Activated CD8-positive, alpha-beta T cell treated with anti-CD3 and anti-CD28 coated beads, Interleukin-2, amount 10 ng/mL, durations not matched to agents 7 days and 5 days (primary cell): ENCODE measurements at regions not wholly inside any gene's neighbourhood (a gene's known extent, or its start where the extent isn't known, plus 50 kb on each side); places are given as distances from the start of the nearest gene placed in this dataset.
"Not testable (repeated sequence)": the region's sequence is repeated elsewhere in the genome, so short reads cannot be mapped to it uniquely, and the experiment has no call there.

Experiments
- ATAC-seq: fragments of 150-1000 bp; cut with Tn5 transposase; one replicate; pipeline ENCODE4 v1.10.0; 2021; ENCODE audit warnings: moderate library complexity
- CTCF ChIA-PET: fragments of 350-600 bp; sonication (Branson Sonifier 250); formaldehyde crosslinking; loops from one replicate; lab custom pipeline; 2021; ENCODE audit warnings: antibody characterized with exemption; lab: Charles Lee
- POLR2A ChIA-PET: fragments of 350-600 bp; sonication (Branson Sonifier 250); formaldehyde crosslinking; loops from one replicate; lab custom pipeline; 2021; ENCODE audit warnings: antibody characterized with exemption; lab: Charles Lee
- DNase-seq: peaks from one replicate; pipeline ENCODE4 v3.0.0-alpha.2; 2020
- H3K27ac Mint-ChIP-seq: one replicate; pipeline ENCODE4 v1.8.0; 2021; ENCODE audit warnings: mild to moderate bottlenecking, mixed read lengths
- H3K27me3 Mint-ChIP-seq: one replicate; pipeline ENCODE4 v1.8.0; 2021; ENCODE audit warnings: low read depth, mixed read lengths
- H3K36me3 Mint-ChIP-seq: one replicate; pipeline ENCODE4 v1.8.0; 2021; ENCODE audit warnings: low read depth, mixed read lengths
- H3K4me1 Mint-ChIP-seq: one replicate; pipeline ENCODE4 v1.8.0; 2021; ENCODE audit warnings: low read depth, mixed read lengths
- H3K4me3 Mint-ChIP-seq: one replicate; pipeline ENCODE4 v1.8.0; 2021; ENCODE audit warnings: mild to moderate bottlenecking, mixed read lengths
- H3K9me3 Mint-ChIP-seq: one replicate; pipeline ENCODE4 v1.8.0; 2022; ENCODE audit warnings: mixed read lengths; ENCODE audit not compliant: insufficient read depth

- peaks cover 20% of the 10 kb centered on the region for H3K4me1 Mint-ChIP-seq
- DNase-seq, result no peak
- H3K4me3 Mint-ChIP-seq, result no peak overlapping the region
Measured at GRCh38 chr21:35502821-35503220, 453.7 kb upstream of the RUNX1 start.

DNA sequence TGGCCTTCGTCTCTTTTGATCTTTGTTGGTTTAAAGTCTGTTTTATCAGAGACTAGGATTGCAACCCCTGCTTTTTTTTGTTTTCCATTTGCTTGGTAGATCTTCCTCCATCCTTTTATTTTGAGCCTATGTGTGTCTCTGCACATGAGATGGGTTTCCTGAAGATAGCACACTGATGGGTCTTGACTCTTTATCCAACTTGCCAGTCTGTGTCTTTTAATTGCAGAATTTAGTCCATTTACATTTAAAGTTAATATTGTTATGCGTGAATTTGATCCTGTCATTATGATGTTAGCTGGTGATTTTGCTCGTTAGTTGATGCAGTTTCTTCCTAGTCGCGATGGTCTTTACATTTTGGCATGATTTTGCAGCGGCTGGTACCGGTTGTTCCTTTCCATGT is 448.4 kb upstream of the RUNX1 start:
- ATAC-seq, H3K27me3 Mint-ChIP-seq, H3K36me3 Mint-ChIP-seq, DNase-seq, H3K27ac Mint-ChIP-seq, H3K4me1 Mint-ChIP-seq, H3K4me3 Mint-ChIP-seq, POLR2A ChIA-PET, CTCF ChIA-PET: not testable (repeated sequence)
- H3K9me3 Mint-ChIP-seq, result peaks cover 12% of the 10 kb centered on the region

More at GRCh38 chr21:35502821-35503220, 453.7 kb upstream of the RUNX1 start:
- no peak for ATAC-seq
- H3K9me3 Mint-ChIP-seq, result peaks cover 12% of the 10 kb centered on the region
- H3K27me3 Mint-ChIP-seq, result no peaks in the 10 kb centered on the region
- ChIA-PET CTCF (interaction anchor here (0.9 to 1.3 kb wide), 2 partner anchors 31 to 336 kb away, joined by 3 read pairs; no protein-coding TSS in a partner anchor), POLR2A (interaction anchor here (1.7 kb wide), 1 partner anchor 26 kb away, joined by 8 read pairs; no protein-coding TSS in a partner anchor)
- no peak overlapping the region for H3K27ac Mint-ChIP-seq
- peaks cover 2% of the 10 kb centered on the region for H3K36me3 Mint-ChIP-seq

DNA sequence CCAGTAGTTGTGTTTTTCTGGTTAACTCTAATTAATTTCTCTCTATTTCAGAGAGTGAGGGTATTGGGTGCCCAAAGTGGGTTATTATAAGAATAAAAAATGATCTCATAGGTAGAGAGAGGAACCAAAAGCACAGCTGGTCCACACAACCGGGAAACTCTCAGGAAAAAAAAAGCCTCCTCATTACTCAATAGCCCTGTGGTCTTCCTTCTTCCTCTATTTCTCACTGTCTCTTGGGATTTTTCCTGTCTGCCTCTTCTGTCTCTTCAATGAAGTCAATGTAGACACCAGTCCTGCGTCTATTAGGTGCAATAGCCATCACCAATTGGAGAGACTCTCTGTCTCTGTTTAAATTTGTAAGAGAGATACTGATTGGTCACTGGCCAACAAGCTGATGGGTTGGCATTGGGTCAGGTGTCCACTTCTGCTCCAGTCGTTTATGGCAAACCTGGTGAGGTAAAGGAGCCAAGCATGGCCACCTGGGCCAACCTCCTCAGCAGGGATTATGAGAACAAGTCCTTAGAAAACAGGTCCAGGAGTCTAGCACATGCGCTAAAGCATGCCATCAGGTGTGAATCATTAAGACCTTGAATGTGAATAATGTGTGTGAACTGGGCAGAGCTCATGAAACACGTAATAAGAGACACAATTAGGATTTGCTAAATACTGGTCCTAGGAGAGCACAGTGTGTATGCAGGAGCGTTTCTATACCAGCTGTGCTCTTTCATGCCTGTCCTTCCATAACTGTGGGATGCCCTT is 443.0 kb upstream of the RUNX1 start:
- no peaks in the 10 kb centered on the region for H3K9me3 Mint-ChIP-seq
- ChIA-PET CTCF (no interaction called here), POLR2A (no interaction called here)
- ATAC-seq, result no peak
- peaks cover 4% of the 10 kb centered on the region for H3K4me1 Mint-ChIP-seq
- H3K4me3 Mint-ChIP-seq, result no peak overlapping the region
- H3K27me3 Mint-ChIP-seq, result peaks cover 7% of the 10 kb centered on the region
- no peaks in the 10 kb centered on the region for H3K36me3 Mint-ChIP-seq
- H3K27ac Mint-ChIP-seq, result no peak overlapping the region
- no peak for DNase-seq

- peaks cover 7% of the 10 kb centered on the region for H3K27me3 Mint-ChIP-seq
- DNase-seq (no peak), ATAC-seq (no peak)
- CTCF ChIA-PET, result no interaction called here
- no peak overlapping the region for H3K27ac Mint-ChIP-seq
- H3K9me3 Mint-ChIP-seq, result no peaks in the 10 kb centered on the region
- H3K4me3 Mint-ChIP-seq, result no peak overlapping the region
- H3K36me3 Mint-ChIP-seq, result no peaks in the 10 kb centered on the region
- peaks cover 4% of the 10 kb centered on the region for H3K4me1 Mint-ChIP-seq
- POLR2A ChIA-PET, result no interaction called here
Measured at GRCh38 chr21:35491114-35491513, 442.0 kb upstream of the RUNX1 start.

GRCh38 chr21:35489389-35489980 is 440.4 kb upstream of the RUNX1 start:
- POLR2A ChIA-PET, result no interaction called here
- peaks cover 16% of the 10 kb centered on the region for H3K27me3 Mint-ChIP-seq
- CTCF ChIA-PET, result no interaction called here

GRCh38 chr21:35488946-35489345 is 439.8 kb upstream of the RUNX1 start:
- ChIA-PET CTCF (no interaction called here), POLR2A (no interaction called here)

More at GRCh38 chr21:35489389-35489980, 440.4 kb upstream of the RUNX1 start:
- DNase-seq, result no peak
- Mint-ChIP-seq H3K36me3 (no peaks in the 10 kb centered on the region), H3K4me3 (no peak overlapping the region), H3K4me1 (peaks cover 4% of the 10 kb centered on the region), H3K27ac (no peak overlapping the region), H3K9me3 (no peaks in the 10 kb centered on the region)
- ATAC-seq, result no peak

GRCh38 chr21:35485364-35485763 is 436.3 kb upstream of the RUNX1 start:
- Mint-ChIP-seq H3K4me3 (no peak overlapping the region), H3K36me3 (no peaks in the 10 kb centered on the region), H3K9me3 (no peaks in the 10 kb centered on the region), H3K27ac (no peak overlapping the region), H3K4me1 (peaks cover 4% of the 10 kb centered on the region), H3K27me3 (peaks cover 10% of the 10 kb centered on the region)
- POLR2A ChIA-PET, result no interaction called here
- ATAC-seq (no peak), DNase-seq (no peak)
- CTCF ChIA-PET, result no interaction called here

More at GRCh38 chr21:35488946-35489345, 439.8 kb upstream of the RUNX1 start:
- DNase-seq (no peak), ATAC-seq (no peak)
- no peaks in the 10 kb centered on the region for H3K36me3 Mint-ChIP-seq
- H3K4me1 Mint-ChIP-seq, result peaks cover 4% of the 10 kb centered on the region
- H3K9me3 Mint-ChIP-seq, result no peaks in the 10 kb centered on the region
- peaks cover 17% of the 10 kb centered on the region for H3K27me3 Mint-ChIP-seq
- no peak overlapping the region for H3K4me3 Mint-ChIP-seq
- H3K27ac Mint-ChIP-seq, result no peak overlapping the region

- H3K36me3 Mint-ChIP-seq, result peaks cover 2% of the 10 kb centered on the region
- POLR2A ChIA-PET, result no interaction called here
- no peak for DNase-seq
- H3K27ac Mint-ChIP-seq, result no peak overlapping the region
- H3K4me1 Mint-ChIP-seq, result peaks cover 2% of the 10 kb centered on the region
- no peak overlapping the region for H3K4me3 Mint-ChIP-seq
- H3K9me3 Mint-ChIP-seq, result peaks cover 5% of the 10 kb centered on the region
- CTCF ChIA-PET, result no interaction called here
- no peak for ATAC-seq
- peaks cover 10% of the 10 kb centered on the region for H3K27me3 Mint-ChIP-seq
Measured at GRCh38 chr21:35484851-35485250, 435.7 kb upstream of the RUNX1 start.

DNA sequence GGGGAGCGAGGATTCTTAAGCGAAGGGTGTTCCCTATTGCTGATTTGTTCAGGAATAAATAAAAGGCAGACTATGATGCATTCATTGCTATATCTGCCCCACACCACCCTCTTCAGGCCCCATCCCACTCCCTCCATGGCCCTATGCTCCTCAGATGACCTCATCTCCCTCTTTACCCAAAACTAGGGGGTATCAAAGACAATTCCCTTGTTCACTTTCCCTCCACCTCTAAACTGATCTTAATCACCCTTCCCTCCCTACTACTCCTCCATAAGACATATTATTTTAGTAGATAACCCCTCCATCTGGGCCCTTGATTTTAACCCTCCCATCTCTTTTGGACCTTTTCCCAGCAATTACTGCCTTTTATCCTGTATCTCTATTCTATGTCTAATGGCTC is 434.9 kb upstream of the RUNX1 start:
- POLR2A ChIA-PET, result no interaction called here

GRCh38 chr21:35482933-35483662 is 434.0 kb upstream of the RUNX1 start:
- H3K4me3 Mint-ChIP-seq, result no peak overlapping the region

More for the DNA sequence above, 434.9 kb upstream of the RUNX1 start:
- Mint-ChIP-seq H3K4me3 (no peak overlapping the region), H3K9me3 (peaks cover 13% of the 10 kb centered on the region), H3K27me3 (peaks cover 10% of the 10 kb centered on the region), H3K4me1 (peaks cover 5% of the 10 kb centered on the region), H3K36me3 (peaks cover 8% of the 10 kb centered on the region), H3K27ac (no peak overlapping the region)
- DNase-seq, result no peak
- CTCF ChIA-PET, result no interaction called here
- no peak for ATAC-seq

GRCh38 chr21:35482096-35482495 is 433.0 kb upstream of the RUNX1 start:
- no peak for ATAC-seq
- Mint-ChIP-seq H3K36me3 (peaks cover 19% of the 10 kb centered on the region), H3K27me3 (peaks cover 10% of the 10 kb centered on the region), H3K4me1 (peaks cover 24% of the 10 kb centered on the region), H3K27ac (no peak overlapping the region), H3K9me3 (peaks cover 18% of the 10 kb centered on the region), H3K4me3 (no peak overlapping the region)
- DNase-seq, result no peak
- ChIA-PET POLR2A (no interaction called here), CTCF (no interaction called here)

More at GRCh38 chr21:35482933-35483662, 434.0 kb upstream of the RUNX1 start:
- Mint-ChIP-seq H3K4me1 (peaks cover 14% of the 10 kb centered on the region), H3K9me3 (peaks cover 18% of the 10 kb centered on the region), H3K27ac (no peak overlapping the region), H3K27me3 (peaks cover 10% of the 10 kb centered on the region), H3K36me3 (peaks cover 16% of the 10 kb centered on the region)
- DNase-seq, result no peak
- ATAC-seq, result no peak
- CTCF ChIA-PET, result no interaction called here
- POLR2A ChIA-PET, result no interaction called here

DNA sequence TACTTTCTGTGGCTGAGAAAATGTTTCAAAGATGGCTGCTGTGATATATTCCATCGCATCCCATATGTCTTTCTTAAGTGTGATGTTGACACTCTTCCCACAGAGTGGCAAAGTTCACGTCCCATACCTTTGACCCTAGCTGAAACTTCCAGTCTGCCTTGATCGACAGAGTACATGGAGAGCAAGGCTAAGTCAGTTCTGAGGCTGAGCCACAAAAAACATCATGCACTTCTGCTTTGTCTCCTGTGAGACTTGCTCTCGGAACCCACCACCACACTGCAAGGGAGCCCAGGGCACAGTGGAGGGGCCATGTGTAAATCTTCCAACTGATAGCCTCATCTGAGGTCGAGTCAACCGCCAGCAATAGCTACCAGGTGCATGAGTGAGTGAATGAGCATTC is 431.9 kb upstream of the RUNX1 start:
- H3K27me3 Mint-ChIP-seq, result peaks cover 10% of the 10 kb centered on the region
- H3K4me3 Mint-ChIP-seq, result no peak overlapping the region
- H3K27ac Mint-ChIP-seq, result no peak overlapping the region
- peaks cover 18% of the 10 kb centered on the region for H3K9me3 Mint-ChIP-seq
- POLR2A ChIA-PET, result no interaction called here
- ATAC-seq (no peak), DNase-seq (no peak)
- H3K4me1 Mint-ChIP-seq, result peaks cover 33% of the 10 kb centered on the region
- peaks cover 26% of the 10 kb centered on the region for H3K36me3 Mint-ChIP-seq
- CTCF ChIA-PET, result no interaction called here
